ENCODE measurements at regions not wholly inside any gene's neighbourhood (a gene's known extent, or its start where the extent isn't known, plus 50 kb on each side); places are given as distances from the start of the nearest gene placed in this dataset.
A peak's percentile ranks its signal among the peaks of the same experiment; 100 is the strongest.
"Not testable (repeated sequence)": the region's sequence is repeated elsewhere in the genome, so short reads cannot be mapped to it uniquely, and the experiment has no call there.

- no peak for TF ChIP-seq CTCF (IDR thresholded peaks at IDR 0.05)
These were observed 244.6 kb upstream of the SFSWAP start for GRCh38 chr12:131466306-131466705.

GRCh38 chr12:131466932-131467331 is 244.0 kb upstream of the SFSWAP start:
- no peak for TF ChIP-seq CTCF (IDR thresholded peaks at IDR 0.05)
- Mint-ChIP-seq H3K27me3 (ENCODE audit: unreplicated experiment) (peaks cover 6% of the 10 kb centered on the region), H3K36me3 (ENCODE audit: unreplicated experiment) (no peaks in the 10 kb centered on the region), H3K4me1 (ENCODE audit: unreplicated experiment) (no peaks in the 10 kb centered on the region), H3K27ac (ENCODE audit: unreplicated experiment) (no peak overlapping the region), H3K9me3 (ENCODE audit: unreplicated experiment) (peaks cover 3% of the 10 kb centered on the region), H3K4me3 (ENCODE audit: unreplicated experiment) (no peak overlapping the region)
- peak; percentile 67 for DNase-seq (ENCODE audit: extremely low spot score, unreplicated experiment)

More at GRCh38 chr12:131466306-131466705, 244.6 kb upstream of the SFSWAP start:
- DNase-seq (ENCODE audit: extremely low spot score, unreplicated experiment), result peak; percentile 65
- Mint-ChIP-seq H3K36me3 (ENCODE audit: unreplicated experiment) (no peaks in the 10 kb centered on the region), H3K27ac (ENCODE audit: unreplicated experiment) (no peak overlapping the region), H3K4me1 (ENCODE audit: unreplicated experiment) (no peaks in the 10 kb centered on the region), H3K4me3 (ENCODE audit: unreplicated experiment) (no peak overlapping the region), H3K9me3 (ENCODE audit: unreplicated experiment) (peaks cover 3% of the 10 kb centered on the region), H3K27me3 (ENCODE audit: unreplicated experiment) (peaks cover 6% of the 10 kb centered on the region)

DNA sequence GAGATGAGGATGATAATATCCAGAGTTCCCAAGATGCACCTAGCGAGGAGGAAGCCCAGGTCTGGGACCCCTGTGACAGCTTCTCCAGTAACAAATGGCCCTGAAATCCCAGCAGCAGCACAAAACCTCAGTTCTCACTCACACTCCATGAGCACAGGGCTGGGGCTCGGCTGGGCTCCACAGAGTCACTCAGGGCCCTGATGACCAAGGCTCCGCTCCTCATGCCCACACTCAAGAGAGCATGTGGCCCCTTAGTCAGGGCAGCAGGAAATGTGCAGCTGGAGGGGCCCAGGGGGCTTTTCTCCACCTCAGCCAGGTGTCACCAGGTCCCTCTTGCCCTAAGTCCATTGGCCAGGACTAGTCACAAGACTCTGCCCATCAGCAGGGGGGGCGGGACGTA is 242.7 kb upstream of the SFSWAP start:
- TF ChIP-seq CTCF (IDR thresholded peaks at IDR 0.05), result no peak
- no peaks in the 10 kb centered on the region for H3K27me3 Mint-ChIP-seq (ENCODE audit: unreplicated experiment)
- H3K9me3 Mint-ChIP-seq (ENCODE audit: unreplicated experiment), result peaks cover 3% of the 10 kb centered on the region
- no peak overlapping the region for H3K4me3 Mint-ChIP-seq (ENCODE audit: unreplicated experiment)
- no peaks in the 10 kb centered on the region for H3K4me1 Mint-ChIP-seq (ENCODE audit: unreplicated experiment)
- DNase-seq (ENCODE audit: extremely low spot score, unreplicated experiment), result peak; percentile 68
- no peaks in the 10 kb centered on the region for H3K36me3 Mint-ChIP-seq (ENCODE audit: unreplicated experiment)
- H3K27ac Mint-ChIP-seq (ENCODE audit: unreplicated experiment), result no peak overlapping the region

DNA sequence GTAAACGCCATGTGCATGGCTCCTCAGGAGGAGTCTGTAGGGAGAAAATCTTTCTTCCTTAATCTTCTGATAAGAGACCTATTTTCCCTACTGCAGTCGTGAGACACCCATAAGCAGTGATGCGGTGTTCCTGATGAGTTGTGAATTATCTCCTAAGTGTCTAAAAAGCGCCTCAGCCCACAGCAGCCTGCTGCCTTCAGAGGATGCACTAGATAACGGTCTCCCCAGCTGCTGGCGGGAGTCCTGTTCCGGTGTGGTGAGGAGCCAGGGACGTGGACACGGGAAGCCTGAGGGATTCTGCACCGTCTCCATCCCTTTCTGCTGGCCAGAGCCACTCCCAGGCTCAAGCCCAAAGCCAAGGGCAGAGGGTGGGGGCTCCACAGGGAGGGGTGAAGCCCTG is 240.9 kb upstream of the SFSWAP start:
- H3K9me3 Mint-ChIP-seq (ENCODE audit: unreplicated experiment), result not testable (repeated sequence)

DNA sequence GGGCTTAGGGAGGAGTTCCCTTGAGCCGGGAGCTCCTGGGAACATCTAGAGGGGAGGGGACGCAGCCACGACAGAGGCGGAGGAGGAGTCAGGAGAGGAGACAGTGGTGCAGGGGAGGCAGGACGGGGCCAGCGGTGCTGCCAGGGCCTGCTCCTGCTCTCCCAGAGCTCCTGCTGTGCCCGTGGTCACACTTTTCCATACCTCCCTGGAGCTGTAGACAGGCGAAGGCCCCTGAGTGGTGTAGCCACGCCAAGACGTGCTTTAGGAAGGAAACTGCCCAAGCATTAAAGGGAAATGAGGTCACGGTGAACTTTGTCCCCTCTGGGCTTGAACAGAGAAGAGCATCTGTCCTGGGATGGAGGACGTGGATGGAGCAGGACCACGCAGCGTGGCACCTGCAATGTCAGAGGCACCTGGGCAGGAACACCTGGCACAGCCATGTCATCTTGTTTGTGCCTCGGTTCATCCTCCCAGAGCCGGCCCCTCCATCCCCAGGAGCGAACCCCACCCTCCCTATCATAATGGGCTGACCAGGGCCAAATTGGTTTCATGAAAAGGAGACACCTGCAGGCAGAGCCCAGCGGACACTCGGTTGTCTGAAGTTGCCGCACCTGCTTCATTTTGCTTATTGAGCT is 239.5 kb upstream of the SFSWAP start:
- Mint-ChIP-seq H3K9me3 (ENCODE audit: unreplicated experiment) (peaks cover 5% of the 10 kb centered on the region), H3K27ac (ENCODE audit: unreplicated experiment) (no peak overlapping the region), H3K27me3 (ENCODE audit: unreplicated experiment) (no peaks in the 10 kb centered on the region), H3K36me3 (ENCODE audit: unreplicated experiment) (no peaks in the 10 kb centered on the region), H3K4me1 (ENCODE audit: unreplicated experiment) (no peaks in the 10 kb centered on the region), H3K4me3 (ENCODE audit: unreplicated experiment) (no peak overlapping the region)
- TF ChIP-seq CTCF (IDR thresholded peaks at IDR 0.05), result no peak
- peak; percentile 65 for DNase-seq (ENCODE audit: extremely low spot score, unreplicated experiment)

More for the DNA sequence above, 240.9 kb upstream of the SFSWAP start:
- H3K27ac Mint-ChIP-seq (ENCODE audit: unreplicated experiment); H3K4me3 Mint-ChIP-seq (ENCODE audit: unreplicated experiment); H3K27me3 Mint-ChIP-seq (ENCODE audit: unreplicated experiment); H3K36me3 Mint-ChIP-seq (ENCODE audit: unreplicated experiment); DNase-seq (ENCODE audit: extremely low spot score, unreplicated experiment); H3K4me1 Mint-ChIP-seq (ENCODE audit: unreplicated experiment): not testable (repeated sequence)
